Calu3 (cell line): ENCODE measurements at regions not wholly inside any gene's neighbourhood (a gene's known extent, or its start where the extent isn't known, plus 50 kb on each side); places are given as distances from the start of the nearest gene placed in this dataset.

Experiments
- BruUV-seq: library from RNA; stranded (reverse); fragments of 400-500 nt; replicated peaks from 2 replicates; lab custom pipeline; 2021; lab: Mats Ljungman, UMichigan
- CTCF ChIA-PET: fragments of 300-600 bp; sonication (Branson Sonifier 250); formaldehyde crosslinking; loops from one replicate; lab custom pipeline; 2022; ENCODE audit warnings: antibody characterized with exemption; lab: Charles Lee
- DNase-seq: peaks from one replicate; pipeline ENCODE4 v3.0.0; 2022
- H3K27ac Mint-ChIP-seq: one replicate; pipeline ENCODE4 v1.8.0; 2022; ENCODE audit warnings: mixed read lengths; ENCODE audit not compliant: unreplicated experiment
- H3K27me3 Mint-ChIP-seq: one replicate; pipeline ENCODE4 v1.8.0; 2022; ENCODE audit warnings: mixed read lengths; ENCODE audit not compliant: unreplicated experiment
- H3K36me3 Mint-ChIP-seq: one replicate; pipeline ENCODE4 v1.8.0; 2022; ENCODE audit warnings: mild to moderate bottlenecking, moderate library complexity, mixed read lengths; ENCODE audit not compliant: insufficient read depth, unreplicated experiment
- H3K4me1 Mint-ChIP-seq: one replicate; pipeline ENCODE4 v1.8.0; 2022; ENCODE audit warnings: mild to moderate bottlenecking, low read depth, mixed read lengths; ENCODE audit not compliant: unreplicated experiment
- H3K4me3 Mint-ChIP-seq: one replicate; pipeline ENCODE4 v1.8.0; 2022; ENCODE audit warnings: mild to moderate bottlenecking, low read depth, moderate library complexity, mixed read lengths; ENCODE audit not compliant: unreplicated experiment
- H3K9me3 Mint-ChIP-seq: one replicate; pipeline ENCODE4 v1.8.0; 2022; ENCODE audit warnings: low read depth, mixed read lengths; ENCODE audit not compliant: unreplicated experiment
- intact Hi-C: fragments of 100-400 bp; cut with micrococcal nuclease; formaldehyde crosslinking; loops from one replicate; pipeline ENCODE4 v1.10.0; 2022; ENCODE audit not compliant: unreplicated experiment
- TF ChIP-seq, protein P1 (sequence below): fragments of 200-600 bp; IDR thresholded peaks from one replicate; pipeline ENCODE4 v1.8.0; 2022; ENCODE audit warnings: antibody characterized with exemption; ENCODE audit not compliant: unreplicated experiment

DNA sequence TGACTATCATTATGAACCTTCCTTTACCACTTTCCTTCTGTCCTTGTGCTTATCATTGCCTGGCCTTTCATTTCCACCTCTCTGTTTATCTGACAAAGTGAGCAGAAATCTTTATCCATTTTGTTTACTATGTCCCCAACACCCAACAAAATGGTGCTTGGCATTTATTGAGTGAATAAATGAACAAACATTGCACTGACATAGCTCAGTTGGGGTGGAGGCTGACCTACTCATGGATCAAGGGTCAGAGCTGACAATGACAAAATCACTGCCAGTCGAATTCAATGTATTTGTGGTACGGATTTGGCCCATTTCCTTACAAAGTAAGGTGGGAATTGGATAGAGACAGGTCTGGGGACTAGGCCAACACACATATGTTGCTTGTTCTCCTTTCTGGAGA, 257.4 kb upstream of the PLXNA2 start:
- CTCF ChIA-PET: no interaction called here
- Mint-ChIP-seq H3K4me3 (no peak overlapping the region), H3K27me3 (peaks cover 42% of the 10 kb centered on the region), H3K27ac (no peak overlapping the region), H3K36me3 (no peaks in the 10 kb centered on the region), H3K9me3 (no peaks in the 10 kb centered on the region), H3K4me1 (no peaks in the 10 kb centered on the region)
- DNase-seq: no peak
- TF ChIP-seq, protein P1, sequence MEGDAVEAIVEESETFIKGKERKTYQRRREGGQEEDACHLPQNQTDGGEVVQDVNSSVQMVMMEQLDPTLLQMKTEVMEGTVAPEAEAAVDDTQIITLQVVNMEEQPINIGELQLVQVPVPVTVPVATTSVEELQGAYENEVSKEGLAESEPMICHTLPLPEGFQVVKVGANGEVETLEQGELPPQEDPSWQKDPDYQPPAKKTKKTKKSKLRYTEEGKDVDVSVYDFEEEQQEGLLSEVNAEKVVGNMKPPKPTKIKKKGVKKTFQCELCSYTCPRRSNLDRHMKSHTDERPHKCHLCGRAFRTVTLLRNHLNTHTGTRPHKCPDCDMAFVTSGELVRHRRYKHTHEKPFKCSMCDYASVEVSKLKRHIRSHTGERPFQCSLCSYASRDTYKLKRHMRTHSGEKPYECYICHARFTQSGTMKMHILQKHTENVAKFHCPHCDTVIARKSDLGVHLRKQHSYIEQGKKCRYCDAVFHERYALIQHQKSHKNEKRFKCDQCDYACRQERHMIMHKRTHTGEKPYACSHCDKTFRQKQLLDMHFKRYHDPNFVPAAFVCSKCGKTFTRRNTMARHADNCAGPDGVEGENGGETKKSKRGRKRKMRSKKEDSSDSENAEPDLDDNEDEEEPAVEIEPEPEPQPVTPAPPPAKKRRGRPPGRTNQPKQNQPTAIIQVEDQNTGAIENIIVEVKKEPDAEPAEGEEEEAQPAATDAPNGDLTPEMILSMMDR: no peak
- intact Hi-C loops: no loop called here
- no TSS peak for BruUV-seq

GRCh38 chr1:208503787-208504186, 259.6 kb upstream of the PLXNA2 start:
- no TSS peak for BruUV-seq
- Mint-ChIP-seq H3K9me3 (no peaks in the 10 kb centered on the region), H3K4me3 (no peak overlapping the region), H3K36me3 (no peaks in the 10 kb centered on the region), H3K27me3 (peaks cover 58% of the 10 kb centered on the region), H3K4me1 (no peaks in the 10 kb centered on the region), H3K27ac (no peak overlapping the region)
- TF ChIP-seq, protein P1: no peak
- CTCF ChIA-PET: no interaction called here
- intact Hi-C loops: no loop called here
- no peak for DNase-seq

DNA sequence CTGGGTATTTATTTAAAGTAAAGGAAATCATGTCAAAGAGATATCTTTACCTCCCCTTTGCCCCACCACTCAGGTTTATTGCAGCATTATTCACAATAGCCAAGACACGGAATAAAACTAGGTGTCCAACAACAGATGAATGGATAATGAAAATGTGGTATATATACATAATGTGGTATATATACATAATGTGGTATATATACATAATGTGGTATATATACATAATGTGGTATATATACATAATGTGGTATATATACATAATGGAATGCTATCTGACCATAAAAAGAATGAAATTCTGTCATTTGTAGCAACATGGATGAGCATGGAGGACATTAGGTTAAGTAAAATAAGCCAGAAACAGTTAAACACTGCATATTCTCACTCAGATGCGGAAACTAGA, 262.6 kb upstream of the PLXNA2 start:
- BruUV-seq: no TSS peak
- H3K4me3 Mint-ChIP-seq: no peak overlapping the region
- CTCF ChIA-PET: no interaction called here
- H3K9me3 Mint-ChIP-seq: no peaks in the 10 kb centered on the region
- peaks cover 43% of the 10 kb centered on the region for H3K27me3 Mint-ChIP-seq
- intact Hi-C loops: no loop called here
- no peak for DNase-seq
- H3K27ac Mint-ChIP-seq: no peak overlapping the region
- H3K4me1 Mint-ChIP-seq: no peaks in the 10 kb centered on the region
- H3K36me3 Mint-ChIP-seq: no peaks in the 10 kb centered on the region
- TF ChIP-seq, protein P1: no peak

GRCh38 chr1:208509072-208509471, 264.9 kb upstream of the PLXNA2 start:
- DNase-seq: no peak
- Mint-ChIP-seq H3K4me3 (no peak overlapping the region), H3K36me3 (no peaks in the 10 kb centered on the region), H3K9me3 (no peaks in the 10 kb centered on the region), H3K4me1 (no peaks in the 10 kb centered on the region), H3K27me3 (peaks cover 34% of the 10 kb centered on the region), H3K27ac (no peak overlapping the region)
- TF ChIP-seq, protein P1: no peak
- intact Hi-C loops: no loop called here
- CTCF ChIA-PET: no interaction called here
- no TSS peak for BruUV-seq
